AG04450 (cell line): ENCODE measurements at regions not wholly inside any gene's neighbourhood (a gene's known extent, or its start where the extent isn't known, plus 50 kb on each side); places are given as distances from the start of the nearest gene placed in this dataset.

Source experiments
- CTCF ChIA-PET: fragments of 300-600, 350-600 bp; formaldehyde crosslinking; extraction: SDS; loops from one replicate; lab custom pipeline; 2022; ENCODE audit warnings: antibody characterized with exemption, inconsistent platforms; lab: Charles Lee
- POLR2A ChIA-PET: fragments of 350-600 bp; formaldehyde crosslinking; extraction: SDS; loops from one replicate; lab custom pipeline; 2021; ENCODE audit warnings: antibody characterized with exemption, inconsistent platforms; lab: Yijun Ruan, JAX
- DNase-seq: peaks from one replicate; pipeline ENCODE4 v3.0.0-alpha.2; 2011; ENCODE audit warnings: low read depth, low spot score
- H3K27ac ChIP-seq: one replicate; pipeline ENCODE4 v1.5.1; 2012; ENCODE audit warnings: low read depth, low read length, control low read depth
- H3K27me3 ChIP-seq: one replicate; pipeline ENCODE4 v1.6.0; 2012; ENCODE audit warnings: low read length; ENCODE audit not compliant: control insufficient read depth, insufficient read depth
- H3K4me3 ChIP-seq: 2 replicates; pipeline ENCODE4 v1.5.1; 2011; ENCODE audit warnings: mild to moderate bottlenecking, low read depth, low read length, control low read depth
- H3K9me3 ChIP-seq: 2 replicates; pipeline ENCODE4 v1.5.1; 2012; ENCODE audit warnings: low read length; ENCODE audit not compliant: control insufficient read depth, insufficient read depth
- CTCF ChIP-seq: IDR thresholded peaks from 2 replicates; pipeline ENCODE4 v1.5.1; 2011; ENCODE audit warnings: low read depth, low read length, control low read depth, inconsistent platforms

- no peaks in the 10 kb centered on the region for H3K27me3 ChIP-seq
- POLR2A ChIA-PET: interaction anchor here (0.6 kb wide), 1 partner anchor 130 kb away, joined by 4 read pairs; no protein-coding TSS in a partner anchor
- no peaks in the 10 kb centered on the region for H3K9me3 ChIP-seq
- TF ChIP-seq CTCF: no peak
- no peak for DNase-seq
- no peak overlapping the region for H3K27ac ChIP-seq
- CTCF ChIA-PET: no interaction called here
- no peak overlapping the region for H3K4me3 ChIP-seq
Observed at GRCh38 chr9:7456377-7456776, 343.2 kb downstream of the DMAC1 start.

- CTCF ChIA-PET: no interaction called here
- POLR2A ChIA-PET: no interaction called here
- no peak for DNase-seq
Observed at GRCh38 chr9:7454624-7455023, 345.0 kb downstream of the DMAC1 start.

GRCh38 chr9:7452378-7452777 is 347.2 kb downstream of the DMAC1 start:
- ChIA-PET CTCF (no interaction called here), POLR2A (no interaction called here)
- DNase-seq: peak; percentile 2
- TF ChIP-seq CTCF: no peak
- no peak overlapping the region for H3K4me3 ChIP-seq
- H3K27me3 ChIP-seq: no peaks in the 10 kb centered on the region
- no peak overlapping the region for H3K27ac ChIP-seq
- H3K9me3 ChIP-seq: no peaks in the 10 kb centered on the region

More at GRCh38 chr9:7454624-7455023, 345.0 kb downstream of the DMAC1 start:
- Histone ChIP-seq H3K27ac (no peak overlapping the region), H3K9me3 (no peaks in the 10 kb centered on the region), H3K4me3 (no peak overlapping the region), H3K27me3 (no peaks in the 10 kb centered on the region)
- no peak for TF ChIP-seq CTCF

GRCh38 chr9:7451062-7451461 is 348.5 kb downstream of the DMAC1 start:
- POLR2A ChIA-PET: no interaction called here
- no peak for TF ChIP-seq CTCF
- DNase-seq: no peak
- CTCF ChIA-PET: no interaction called here
- H3K27ac ChIP-seq: no peak overlapping the region
- H3K27me3 ChIP-seq: no peaks in the 10 kb centered on the region
- H3K9me3 ChIP-seq: no peaks in the 10 kb centered on the region
- H3K4me3 ChIP-seq: no peak overlapping the region

- no peak for DNase-seq
- POLR2A ChIA-PET: no interaction called here
- CTCF ChIA-PET: no interaction called here
- H3K9me3 ChIP-seq: no peaks in the 10 kb centered on the region
- no peak overlapping the region for H3K27ac ChIP-seq
- no peak for TF ChIP-seq CTCF
- H3K4me3 ChIP-seq: no peak overlapping the region
- H3K27me3 ChIP-seq: no peaks in the 10 kb centered on the region
Observed at GRCh38 chr9:7443541-7443940, 356.0 kb downstream of the DMAC1 start.
